GM19351 (cell line): ENCODE measurements at regions not wholly inside any gene's neighbourhood (a gene's known extent, or its start where the extent isn't known, plus 50 kb on each side); places are given as distances from the start of the nearest gene placed in this dataset.
A peak's percentile ranks its signal among the peaks of the same experiment; 100 is the strongest.

Experiments used
- ATAC-seq: cut with Tn5 transposase; IDR thresholded peaks from one replicate; pipeline ENCODE4 v1.9.1; 2021; ENCODE audit warnings: mild to moderate bottlenecking, moderate library complexity; ENCODE audit not compliant: unreplicated experiment

DNA sequence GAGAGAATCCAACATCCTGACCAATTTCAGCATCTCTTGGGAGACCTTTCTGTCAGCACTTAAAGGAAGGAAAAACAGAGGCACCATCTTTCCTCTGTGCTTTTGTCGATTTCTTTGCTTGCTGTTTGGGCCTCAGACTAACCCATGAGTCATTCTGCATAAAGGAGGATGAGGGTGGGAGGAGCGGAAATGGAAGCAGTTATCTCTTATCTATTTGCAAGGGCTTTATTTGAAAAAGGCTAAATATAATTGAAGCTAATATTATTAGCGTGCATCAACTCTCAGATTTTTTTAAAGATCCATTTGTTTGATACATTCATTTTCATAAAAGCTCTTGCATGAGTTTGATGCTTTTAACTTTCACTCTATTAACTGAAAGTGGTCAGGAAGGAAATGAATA is 72.9 kb downstream of the ZNF622 start:
- no peak for ATAC-seq

DNA sequence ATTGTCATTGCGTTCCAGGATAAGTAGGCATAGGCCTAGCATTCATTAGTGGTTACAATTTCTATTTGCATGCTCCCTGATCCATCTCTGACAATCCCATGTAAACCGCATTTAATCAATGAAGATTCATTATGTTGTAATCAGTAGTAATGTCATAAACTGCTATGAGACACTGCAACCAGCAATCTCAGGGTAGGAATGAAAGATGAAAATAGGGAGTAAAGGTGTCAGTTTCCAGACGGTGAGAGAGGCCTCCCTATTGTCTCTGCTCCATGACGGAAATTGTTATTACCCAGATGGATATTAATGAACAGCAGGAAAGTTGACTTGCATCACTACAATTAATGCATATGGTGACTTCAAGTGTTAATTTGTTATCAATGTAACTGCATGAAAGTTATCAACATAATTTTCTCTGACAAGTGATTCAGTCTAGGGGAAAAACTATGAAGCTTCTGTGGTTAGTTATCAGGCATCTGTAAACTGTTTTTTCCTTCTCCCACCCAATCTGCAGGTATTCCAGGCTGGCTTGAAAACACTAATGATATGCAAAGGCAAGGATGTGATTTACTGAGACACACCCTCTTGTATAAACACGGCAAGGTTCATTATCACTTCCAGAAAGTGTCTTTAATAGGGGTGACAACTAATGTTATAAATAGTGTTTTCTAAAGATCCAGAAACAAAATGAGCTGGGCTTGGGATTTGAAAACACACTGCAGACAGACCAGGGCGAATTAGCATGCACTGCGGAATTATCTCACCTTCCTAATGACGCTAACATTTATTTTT is 73.5 kb downstream of the ZNF622 start:
- no peak for ATAC-seq

DNA sequence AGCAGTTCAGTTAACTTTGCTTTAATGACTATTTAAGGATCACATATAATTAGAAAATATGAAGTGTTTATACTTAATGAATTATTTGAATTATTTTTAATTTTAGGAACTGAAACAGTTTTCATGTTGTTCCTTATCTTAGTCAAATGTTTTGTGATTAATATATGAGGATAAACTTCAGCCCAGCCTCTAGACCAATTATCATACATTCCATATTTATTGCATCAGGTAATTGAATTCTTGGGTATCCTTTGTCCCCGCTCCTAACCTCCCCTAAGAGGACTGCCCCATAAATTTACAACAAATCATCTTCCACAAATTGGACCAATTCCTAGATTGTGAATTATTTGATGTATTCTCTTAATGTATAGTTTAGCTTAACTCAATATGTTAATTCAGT is 74.8 kb downstream of the ZNF622 start:
- ATAC-seq, result no peak

DNA sequence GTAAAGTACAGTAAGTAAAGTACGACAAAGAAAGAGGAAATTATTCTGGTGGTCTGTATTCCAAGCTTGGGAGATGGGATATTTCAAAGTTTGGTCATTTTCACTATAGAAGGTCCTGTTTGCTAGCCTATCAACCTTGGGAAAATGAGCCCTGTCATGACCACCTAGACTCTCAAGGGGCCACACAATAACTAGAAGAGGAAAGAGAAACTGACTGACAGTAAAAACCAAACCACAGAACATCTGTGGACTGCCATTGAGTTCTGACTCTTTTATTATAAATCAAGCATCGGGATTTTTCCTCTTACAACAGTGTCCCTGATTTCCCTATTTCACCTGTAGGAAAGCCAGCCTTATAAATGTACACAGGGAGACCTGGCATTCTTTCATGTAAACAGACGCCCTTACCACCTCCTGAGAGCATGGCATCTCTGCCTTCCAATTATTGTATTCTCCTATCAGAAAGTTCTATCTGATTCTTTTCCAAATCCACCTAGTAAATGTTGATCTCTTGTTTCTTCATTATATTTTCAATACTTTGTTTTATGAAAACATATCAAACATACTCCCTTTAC is 80.0 kb downstream of the ZNF622 start:
- no peak for ATAC-seq

DNA sequence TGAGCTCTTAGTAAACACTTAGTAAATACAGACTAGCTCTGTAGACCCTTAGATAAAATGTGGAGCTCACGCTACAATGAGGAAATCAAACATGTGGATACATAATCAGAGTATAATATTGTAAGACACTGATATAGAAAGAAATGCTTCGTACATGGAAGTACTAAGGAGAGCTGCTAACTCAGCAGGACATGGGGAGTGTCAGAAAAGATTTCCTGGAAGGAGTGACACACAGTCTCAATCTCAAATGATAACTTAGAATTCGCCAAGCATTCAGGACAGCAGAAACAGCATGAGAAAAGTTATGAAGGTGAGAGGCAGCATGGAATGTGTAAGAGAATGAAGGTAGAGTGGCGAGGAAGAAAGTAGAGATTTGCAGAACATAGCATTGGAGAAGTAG is 80.8 kb downstream of the ZNF622 start:
- no peak for ATAC-seq

DNA sequence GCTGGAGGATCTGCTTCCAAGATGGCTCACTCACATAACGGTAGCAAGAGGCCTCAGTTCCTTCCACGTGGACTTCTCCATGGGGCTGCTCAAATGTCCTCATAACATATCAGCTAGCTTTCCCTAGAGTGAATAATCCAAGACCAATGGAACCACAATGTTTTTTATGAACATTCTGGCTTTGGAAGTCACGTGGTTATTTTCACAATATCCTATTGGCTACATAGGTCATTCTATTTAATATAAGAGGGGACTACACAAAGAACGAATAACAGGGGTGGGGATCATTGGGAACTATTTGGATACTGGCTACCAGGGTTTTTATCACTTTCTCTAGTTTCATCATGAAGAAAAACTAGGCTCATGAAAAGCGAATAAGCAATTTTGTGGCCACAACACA is 81.4 kb downstream of the ZNF622 start:
- ATAC-seq, result no peak

DNA sequence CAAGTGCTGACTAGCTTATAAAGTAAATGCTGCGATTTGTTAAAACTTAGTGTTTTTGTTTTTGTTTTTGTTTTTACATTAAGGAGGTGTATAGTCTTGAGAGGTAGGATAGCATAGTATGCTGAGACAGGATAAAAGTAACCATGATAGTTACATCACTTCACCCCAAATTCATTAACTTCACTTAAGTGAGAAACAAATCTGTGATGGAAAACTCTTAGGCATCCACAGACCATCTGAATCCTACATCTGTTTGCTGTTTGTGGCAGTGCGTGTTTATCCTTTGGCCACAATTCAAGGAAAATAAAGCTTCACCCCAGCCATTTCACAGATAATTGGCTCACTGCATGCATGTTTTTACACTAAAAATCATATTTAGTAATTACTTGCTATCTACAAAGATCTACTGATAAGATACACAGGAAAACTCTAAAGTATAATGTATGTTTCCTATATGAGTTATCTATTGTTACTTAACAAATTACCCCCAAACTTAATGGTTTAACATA is 82.0 kb downstream of the ZNF622 start:
- no peak for ATAC-seq

DNA sequence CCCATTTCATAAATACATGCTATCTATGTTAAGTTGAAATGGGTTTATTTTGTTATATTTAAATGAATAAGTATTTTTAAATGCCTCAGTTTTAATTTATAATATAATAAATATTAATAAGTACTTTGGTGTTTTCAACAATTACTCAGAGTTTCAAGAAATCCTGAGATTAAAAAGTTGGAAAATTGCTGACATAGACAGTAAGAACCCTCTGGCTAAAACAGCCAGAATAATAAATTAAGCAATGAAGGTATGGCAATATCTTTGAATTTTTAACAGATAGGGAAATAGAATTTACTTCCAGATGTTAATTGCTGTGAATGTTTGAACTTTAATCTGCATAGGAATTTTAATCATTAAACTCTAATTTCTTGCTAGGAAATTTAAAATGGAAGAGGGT is 83.6 kb downstream of the ZNF622 start:
- no peak for ATAC-seq

DNA sequence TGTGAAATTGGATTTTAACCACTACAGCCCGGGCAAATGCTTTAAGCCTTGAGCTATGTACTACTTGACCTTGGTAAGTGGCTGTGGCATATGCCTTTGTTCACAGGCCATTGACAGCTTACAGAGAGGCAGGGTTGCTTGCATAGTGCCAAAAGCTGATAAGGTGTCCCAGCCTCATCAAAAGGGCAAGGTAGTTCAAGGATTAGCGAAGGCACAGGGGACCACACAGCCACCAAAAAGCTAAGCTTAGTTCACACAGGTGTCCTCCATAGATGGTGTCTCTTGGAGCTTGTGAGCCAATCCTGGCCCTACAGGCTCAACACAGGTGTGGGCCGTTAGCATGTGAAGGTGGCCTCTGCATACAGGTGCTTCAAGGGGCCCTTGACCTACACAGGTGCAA is 86.8 kb downstream of the ZNF622 start:
- ATAC-seq, result no peak

DNA sequence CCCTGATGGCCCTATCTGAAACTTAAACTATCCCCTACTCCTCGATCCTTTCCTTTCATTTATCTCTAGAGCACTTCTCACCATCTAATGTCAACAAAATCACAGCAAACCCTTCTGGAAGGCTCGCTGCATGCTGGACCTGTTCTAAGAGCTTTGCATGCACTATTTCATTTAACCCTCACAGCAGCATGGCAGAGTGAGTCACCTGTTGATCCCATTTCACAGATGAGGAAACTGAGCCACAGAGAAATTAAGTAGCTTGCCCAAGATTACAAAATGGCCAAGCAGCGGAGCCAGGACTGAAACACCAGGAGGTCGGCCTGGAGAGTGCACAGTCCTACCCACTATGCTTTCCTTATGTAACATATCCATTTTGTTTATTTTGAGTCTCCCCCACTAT is 93.1 kb downstream of the ZNF622 start:
- no peak for ATAC-seq

DNA sequence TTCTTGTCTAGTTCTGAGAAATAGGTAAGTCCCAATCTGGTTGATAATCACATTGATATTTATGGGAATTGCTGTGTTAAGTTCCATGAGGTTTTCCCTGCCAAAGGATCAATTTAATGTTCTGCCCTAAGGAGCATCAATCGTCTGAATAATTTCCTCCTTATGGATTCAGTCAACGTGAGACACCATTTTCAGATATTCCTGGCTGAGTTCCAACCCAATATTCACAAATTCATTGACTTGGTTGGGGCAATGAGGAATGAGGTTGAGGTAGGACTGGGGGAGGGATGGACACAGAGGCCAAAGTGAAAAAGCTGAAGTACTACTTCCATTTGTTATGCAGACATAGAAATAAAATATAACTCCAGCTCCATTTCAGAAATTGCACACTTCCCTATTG is 99.1 kb downstream of the ZNF622 start:
- ATAC-seq, result no peak

DNA sequence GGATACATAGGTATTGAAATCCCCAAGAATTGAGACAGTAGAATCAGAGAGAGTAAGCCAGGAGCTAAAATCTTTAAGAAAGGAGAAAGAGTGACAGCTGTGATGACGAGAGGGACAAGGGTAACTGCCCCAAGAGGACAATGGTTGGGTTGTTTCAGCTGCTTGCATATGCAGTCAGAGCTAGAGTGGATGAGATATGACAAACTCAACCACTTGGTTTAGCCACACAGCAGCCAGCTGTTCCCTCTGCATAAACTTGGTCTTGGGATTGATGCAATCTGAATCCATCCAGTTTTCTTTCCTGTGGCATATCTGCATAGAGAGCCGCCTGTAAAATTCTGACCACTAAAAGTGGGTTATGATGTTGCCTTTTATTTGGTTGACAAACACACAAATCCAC is 100.7 kb downstream of the ZNF622 start:
- no peak for ATAC-seq

DNA sequence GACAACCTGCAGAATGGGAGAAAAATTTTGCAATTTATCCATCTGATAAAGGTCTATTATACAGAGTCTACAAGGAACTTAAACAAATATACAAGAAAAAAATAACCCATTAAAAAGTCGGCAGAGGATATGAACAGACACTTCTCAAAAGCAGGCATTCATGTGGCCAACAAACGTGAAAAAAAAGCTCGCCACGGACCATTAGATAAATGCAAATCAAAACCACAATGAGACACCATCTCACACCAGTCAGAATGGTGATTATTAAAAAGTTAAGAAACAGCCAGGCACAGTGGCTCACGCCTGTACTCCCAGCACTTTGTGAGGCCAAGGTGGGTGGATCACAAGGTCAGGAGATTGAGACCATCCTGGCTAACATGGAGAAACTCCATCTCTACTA is 112.2 kb downstream of the ZNF622 start:
- peak; percentile 49 for ATAC-seq

DNA sequence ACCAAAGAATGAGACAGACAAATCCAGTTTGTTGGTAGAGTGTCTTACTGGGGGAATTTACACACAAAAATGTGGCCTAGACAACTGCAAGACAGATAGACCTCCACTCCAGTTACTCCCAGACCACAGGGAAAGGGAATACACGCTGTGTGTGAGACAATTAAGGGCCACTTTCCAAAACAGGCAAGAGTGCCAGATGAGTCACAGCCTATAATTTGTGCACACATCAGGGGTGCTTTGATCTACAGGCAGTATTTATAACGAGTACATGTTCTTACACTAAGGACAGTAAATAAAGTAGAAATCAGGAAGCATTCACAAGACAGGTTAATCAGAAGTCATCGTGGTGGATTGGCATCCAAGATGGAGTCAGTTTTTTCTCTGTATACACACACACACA is 114.8 kb downstream of the ZNF622 start:
- ATAC-seq, result no peak

DNA sequence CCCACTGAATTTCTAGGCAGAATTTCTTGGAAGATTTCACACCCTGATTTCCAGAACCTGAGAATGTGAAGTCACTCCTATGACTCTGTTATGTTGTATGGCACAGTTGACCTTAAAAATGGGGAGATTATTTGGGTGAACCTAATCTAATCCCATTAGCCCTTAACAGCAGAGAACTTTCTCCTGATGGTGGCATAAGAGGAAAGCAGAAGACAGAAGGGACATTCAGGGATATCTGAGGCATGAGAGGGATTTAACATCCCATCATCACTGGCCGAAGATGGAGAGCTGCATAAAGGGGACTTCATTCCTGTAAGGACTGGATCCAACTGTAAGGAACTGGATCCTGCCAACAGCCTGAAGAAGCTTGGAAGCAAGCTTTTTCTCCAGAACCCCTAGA is 119.2 kb downstream of the ZNF622 start:
- no peak for ATAC-seq

DNA sequence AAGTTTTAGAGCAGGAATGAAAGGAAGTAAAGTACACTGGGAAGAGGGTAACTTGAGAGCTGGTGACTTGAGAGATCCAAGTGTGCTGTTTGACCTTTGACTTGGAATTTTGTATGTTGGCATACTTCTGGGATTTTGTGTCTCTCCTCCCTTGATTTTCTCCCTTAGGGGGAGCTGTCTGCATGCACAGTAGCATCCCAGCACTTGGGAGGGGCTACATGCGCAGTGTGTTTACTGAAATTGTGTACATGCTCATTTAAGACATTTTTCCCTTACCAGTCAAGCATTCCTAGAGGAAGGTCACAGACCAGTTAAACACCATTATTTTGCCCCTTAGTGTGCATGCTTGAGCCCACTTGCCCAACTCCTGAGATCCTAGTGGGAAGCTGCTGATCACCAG is 120.1 kb downstream of the ZNF622 start:
- no peak for ATAC-seq

DNA sequence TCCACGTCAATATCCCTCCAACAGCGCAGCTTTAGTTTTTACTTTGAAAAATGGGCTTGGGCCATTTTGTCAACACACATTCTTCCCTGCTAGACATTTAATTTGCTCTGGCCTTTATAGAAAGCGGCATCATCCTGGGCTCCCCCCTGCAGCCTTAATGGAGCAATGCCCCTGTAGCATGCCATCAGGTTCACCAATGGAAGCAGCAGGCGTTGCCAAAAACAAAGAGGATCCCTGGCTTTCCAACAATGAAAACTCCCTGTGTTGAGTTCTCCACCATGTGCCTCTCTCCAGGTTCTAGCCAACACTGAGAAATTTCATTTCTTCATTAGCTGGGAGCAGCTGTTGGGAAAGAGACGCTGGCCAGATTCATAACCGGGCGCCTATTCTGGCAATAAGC is 139.5 kb downstream of the ZNF622 start:
- ATAC-seq, result no peak

DNA sequence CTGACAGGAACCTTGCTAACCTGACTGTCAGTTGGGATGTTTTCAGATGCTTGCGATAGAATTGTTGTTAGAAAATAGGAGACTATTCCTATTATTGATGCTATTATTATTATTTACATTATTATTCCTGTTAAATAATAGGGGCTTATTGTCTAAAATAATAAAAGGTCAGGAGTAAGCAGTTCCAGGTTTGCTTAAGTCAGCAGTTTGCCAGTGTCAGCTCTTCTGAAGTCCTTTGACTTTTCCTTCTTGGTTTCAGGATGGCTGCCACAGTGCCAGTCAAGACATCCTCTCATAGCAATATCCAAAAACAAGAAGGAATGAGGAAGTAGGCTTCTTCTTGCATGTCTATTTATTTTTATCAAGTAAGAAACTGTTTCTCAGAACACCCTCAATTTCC is 141.7 kb upstream of the MARCHF11 start:
- ATAC-seq, result no peak

DNA sequence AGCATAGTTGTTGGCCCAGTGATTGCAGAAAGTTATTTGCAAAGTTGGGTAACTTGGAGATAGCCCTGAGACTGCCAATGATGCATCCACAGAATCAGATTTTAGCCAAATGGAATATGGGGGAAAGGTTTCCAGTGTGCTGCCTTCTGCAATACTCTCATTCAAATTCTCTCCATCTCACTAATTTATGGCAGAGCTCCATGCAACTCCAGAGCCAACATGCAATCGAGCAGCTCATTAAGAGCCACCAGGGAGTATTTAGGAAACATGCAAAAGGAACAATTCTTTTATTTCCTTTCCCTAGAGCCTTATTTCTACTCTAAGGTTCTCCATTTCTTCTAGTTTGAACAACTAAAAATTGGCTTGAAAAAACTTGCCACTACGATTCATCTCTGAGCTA is 135.9 kb upstream of the MARCHF11 start:
- no peak for ATAC-seq

DNA sequence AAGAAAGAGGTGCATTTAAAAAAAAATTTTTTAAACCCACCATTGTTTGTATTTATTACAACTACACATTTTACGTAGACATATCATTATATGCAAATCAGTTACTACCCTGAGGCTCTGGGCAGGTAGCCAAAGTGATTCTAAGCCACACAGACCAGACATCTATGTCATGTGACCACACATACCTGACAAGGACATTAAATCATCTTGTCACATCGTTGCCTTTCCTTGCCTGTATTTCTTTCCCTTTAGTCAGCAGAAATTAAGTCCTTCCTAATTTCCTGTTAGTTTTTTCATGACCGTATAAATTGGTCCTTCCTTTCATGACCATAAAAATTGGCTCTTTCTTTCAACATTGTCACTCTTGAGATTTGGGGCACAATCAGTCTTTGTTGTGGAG is 134.2 kb upstream of the MARCHF11 start:
- no peak for ATAC-seq

DNA sequence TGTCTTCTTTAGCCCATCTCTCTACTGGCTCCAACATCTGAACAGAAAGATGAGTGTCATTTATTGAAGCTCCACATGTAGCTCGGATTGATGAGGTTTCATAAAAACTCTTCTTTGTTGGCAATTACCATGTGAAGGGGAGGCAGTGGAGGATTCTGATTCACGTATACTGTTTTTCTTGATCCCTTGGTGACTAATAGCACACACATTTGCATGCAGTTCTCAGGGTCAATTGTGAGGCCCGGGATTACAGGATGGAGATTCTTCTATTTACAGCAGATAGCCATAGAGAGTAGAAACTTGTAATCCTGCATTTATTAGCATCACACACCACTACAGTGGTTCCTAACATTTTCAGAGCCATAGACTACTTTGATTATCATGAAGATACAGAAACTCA is 133.2 kb upstream of the MARCHF11 start:
- no peak for ATAC-seq

DNA sequence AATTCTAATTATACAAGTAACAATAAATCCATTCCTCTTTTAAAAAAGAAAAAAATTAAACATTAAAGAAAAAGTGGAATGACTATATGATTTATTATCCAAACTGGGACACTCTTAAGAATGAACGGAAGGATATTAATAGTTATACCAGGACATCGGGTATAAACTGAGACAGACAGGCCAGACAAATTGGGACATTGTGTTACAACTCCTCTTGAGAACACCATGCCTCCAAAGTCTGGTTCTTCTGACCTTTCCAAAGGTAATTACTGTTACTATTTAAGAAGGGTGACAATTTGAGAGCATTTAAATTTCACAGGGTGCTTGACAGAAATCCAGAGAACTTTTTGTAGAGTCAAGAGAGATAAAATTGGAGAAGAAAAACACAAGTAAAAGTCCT is 132.1 kb upstream of the MARCHF11 start:
- ATAC-seq, result no peak

DNA sequence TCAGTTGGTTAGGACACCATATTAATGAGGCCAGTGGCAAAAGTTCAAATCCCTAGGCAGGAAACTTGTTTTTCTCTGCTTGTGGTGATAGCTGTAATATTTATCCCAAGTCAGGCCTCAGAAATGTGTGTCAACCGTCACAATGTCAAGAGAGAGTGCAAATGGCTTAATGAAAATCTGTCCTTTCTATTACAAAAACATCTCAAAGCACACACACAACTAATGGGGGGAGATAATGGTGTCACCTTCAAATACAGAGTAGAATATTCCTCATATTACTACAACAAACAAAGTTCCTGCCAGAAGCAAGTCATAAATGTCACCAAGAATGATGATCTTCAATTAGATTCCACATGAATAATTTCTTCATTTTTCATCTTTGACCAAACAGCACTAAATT is 127.2 kb upstream of the MARCHF11 start:
- no peak for ATAC-seq
